DND-41 (cell line): ENCODE measurements at regions not wholly inside any gene's neighbourhood (a gene's known extent, or its start where the extent isn't known, plus 50 kb on each side); places are given as distances from the start of the nearest gene placed in this dataset.

Experiments used
- ATAC-seq: fragments of 200-7000 bp; cut with Tn5 transposase; 3 replicates; pipeline ENCODE4 v1.9.1; 2021; ENCODE audit warnings: low read depth; ENCODE audit not compliant: insufficient read depth
- DNase-seq: peaks from one replicate; pipeline ENCODE4 v3.0.0-alpha.2; 2020
- H2AFZ ChIP-seq: 2 replicates; pipeline ENCODE4 v1.6.0; 2012; ENCODE audit warnings: low read depth, low read length
- H3K27ac ChIP-seq: 2 replicates; pipeline ENCODE4 v1.5.1; 2012; ENCODE audit warnings: low read length, inconsistent platforms
- H3K27me3 ChIP-seq: fragments of 200-600 bp; sonication (generic); 2 replicates; pipeline ENCODE4 v1.6.0; 2012; ENCODE audit warnings: low read length, mild to moderate bottlenecking, inconsistent platforms; ENCODE audit not compliant: insufficient read depth, poor library complexity
- H3K36me3 ChIP-seq: 2 replicates; pipeline ENCODE4 v1.5.1; 2012; ENCODE audit warnings: low read length, inconsistent platforms; ENCODE audit not compliant: insufficient read depth
- H3K4me1 ChIP-seq: 2 replicates; pipeline ENCODE4 v1.5.1; 2012; ENCODE audit warnings: mild to moderate bottlenecking, low read length; ENCODE audit not compliant: insufficient read depth
- H3K4me2 ChIP-seq: 2 replicates; pipeline ENCODE4 v1.6.0; 2012; ENCODE audit warnings: mild to moderate bottlenecking, moderate library complexity, low read length, inconsistent platforms; ENCODE audit not compliant: insufficient read depth
- H3K4me3 ChIP-seq, 2 experiments: fragments of 200-600 bp in 1 of 2; shearing (Covaris generic) in 1 of 2; 2 replicates each; pipeline ENCODE4 v1.5.1; 2012 to 2016; ENCODE audit warnings: inconsistent platforms in 2 of 2, low read length in 2 of 2, mild to moderate bottlenecking in 2 of 2, low read depth in 1 of 2, moderate library complexity in 1 of 2
- H3K79me2 ChIP-seq: 2 replicates; pipeline ENCODE4 v1.6.0; 2012; ENCODE audit warnings: low read length, inconsistent platforms; ENCODE audit not compliant: insufficient read depth
- H3K9ac ChIP-seq: 2 replicates; pipeline ENCODE4 v1.6.0; 2012; ENCODE audit warnings: low read depth, mild to moderate bottlenecking, inconsistent platforms, low read length, moderate library complexity
- H3K9me3 ChIP-seq: 2 replicates; pipeline ENCODE4 v1.5.1; 2012; ENCODE audit warnings: low read length, moderate library complexity, mild to moderate bottlenecking, inconsistent platforms; ENCODE audit not compliant: insufficient read depth, severe bottlenecking
- H4K20me1 ChIP-seq: 2 replicates; pipeline ENCODE4 v1.6.0; 2012; ENCODE audit warnings: low read length; ENCODE audit not compliant: insufficient read depth
- EZH2 ChIP-seq: IDR thresholded peaks from 3 replicates; pipeline ENCODE4 v1.6.1; 2012; ENCODE audit warnings: borderline replicate concordance, low read depth, mild to moderate bottlenecking, moderate library complexity, low read length, inconsistent platforms; ENCODE audit not compliant: severe bottlenecking
- TF ChIP-seq, protein P1 (sequence below): IDR thresholded peaks from 2 replicates; pipeline ENCODE4 v1.5.1; 2012; ENCODE audit warnings: borderline replicate concordance, low read length, moderate library complexity, mild to moderate bottlenecking; ENCODE audit not compliant: poor library complexity, severe bottlenecking; ENCODE audit errors: extremely low read depth

DNA sequence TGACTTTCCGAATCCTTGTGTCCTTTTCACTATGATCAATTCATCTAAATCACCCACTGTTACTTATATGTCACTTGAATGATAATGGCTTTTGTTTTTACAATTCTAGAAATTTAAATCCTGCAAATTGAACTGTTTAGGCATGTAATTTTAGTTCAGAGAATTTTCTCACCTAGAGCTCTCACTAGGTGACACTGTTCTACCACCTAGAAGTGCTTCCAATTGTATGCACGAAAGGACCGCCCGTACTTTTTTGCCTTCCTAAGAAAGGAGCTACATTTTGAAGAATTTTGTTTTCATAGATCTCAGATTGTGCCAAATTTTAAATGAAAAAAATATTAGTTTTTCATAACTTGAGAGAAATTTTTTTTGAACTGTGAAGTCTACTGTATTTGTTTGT lies 481.6 kb upstream of the FSTL5 start:
- TF ChIP-seq EZH2: no peak
- TF ChIP-seq, protein P1, sequence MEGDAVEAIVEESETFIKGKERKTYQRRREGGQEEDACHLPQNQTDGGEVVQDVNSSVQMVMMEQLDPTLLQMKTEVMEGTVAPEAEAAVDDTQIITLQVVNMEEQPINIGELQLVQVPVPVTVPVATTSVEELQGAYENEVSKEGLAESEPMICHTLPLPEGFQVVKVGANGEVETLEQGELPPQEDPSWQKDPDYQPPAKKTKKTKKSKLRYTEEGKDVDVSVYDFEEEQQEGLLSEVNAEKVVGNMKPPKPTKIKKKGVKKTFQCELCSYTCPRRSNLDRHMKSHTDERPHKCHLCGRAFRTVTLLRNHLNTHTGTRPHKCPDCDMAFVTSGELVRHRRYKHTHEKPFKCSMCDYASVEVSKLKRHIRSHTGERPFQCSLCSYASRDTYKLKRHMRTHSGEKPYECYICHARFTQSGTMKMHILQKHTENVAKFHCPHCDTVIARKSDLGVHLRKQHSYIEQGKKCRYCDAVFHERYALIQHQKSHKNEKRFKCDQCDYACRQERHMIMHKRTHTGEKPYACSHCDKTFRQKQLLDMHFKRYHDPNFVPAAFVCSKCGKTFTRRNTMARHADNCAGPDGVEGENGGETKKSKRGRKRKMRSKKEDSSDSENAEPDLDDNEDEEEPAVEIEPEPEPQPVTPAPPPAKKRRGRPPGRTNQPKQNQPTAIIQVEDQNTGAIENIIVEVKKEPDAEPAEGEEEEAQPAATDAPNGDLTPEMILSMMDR: no peak
- ATAC-seq (no peak), DNase-seq (no peak)
- Histone ChIP-seq H3K9me3 (peaks cover under 1% of the 10 kb centered on the region), H3K4me3 (no peak overlapping the region), H3K9ac (no peak overlapping the region), H3K79me2 (no peaks in the 10 kb centered on the region), H3K4me1 (no peaks in the 10 kb centered on the region), H2AFZ (no peak overlapping the region), H3K4me2 (no peak overlapping the region), H3K36me3 (no peaks in the 10 kb centered on the region), H3K27ac (no peak overlapping the region), H3K27me3 (no peaks in the 10 kb centered on the region), H4K20me1 (no peaks in the 10 kb centered on the region)

DNA sequence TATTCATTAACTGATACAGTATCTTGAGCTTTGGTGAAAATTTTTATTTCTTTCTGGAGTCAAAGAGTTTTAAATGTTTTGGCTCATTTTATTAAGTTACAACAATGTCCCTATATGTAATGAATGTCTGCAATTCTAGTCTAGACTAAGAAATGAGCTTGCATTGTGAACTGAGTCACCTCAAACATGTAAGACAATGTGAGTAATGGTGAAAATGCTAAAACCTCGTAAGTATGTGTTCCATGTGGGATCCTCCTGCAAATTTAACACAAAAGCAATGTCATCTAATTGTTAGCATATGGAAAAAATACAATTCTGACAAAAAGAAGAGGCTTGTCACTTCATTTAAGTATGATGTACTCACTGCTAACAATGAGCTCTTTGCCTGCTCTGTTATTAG lies 480.5 kb upstream of the FSTL5 start:
- Histone ChIP-seq H3K79me2 (no peaks in the 10 kb centered on the region), H3K27ac (no peak overlapping the region), H3K9ac (no peak overlapping the region), H4K20me1 (no peaks in the 10 kb centered on the region), H3K4me3 (no peak overlapping the region), H2AFZ (no peak overlapping the region), H3K4me1 (no peaks in the 10 kb centered on the region), H3K9me3 (peaks cover 2% of the 10 kb centered on the region), H3K4me2 (no peak overlapping the region), H3K27me3 (no peaks in the 10 kb centered on the region), H3K36me3 (no peaks in the 10 kb centered on the region)
- TF ChIP-seq, protein P1: no peak
- no peak for TF ChIP-seq EZH2
- ATAC-seq (no peak), DNase-seq (no peak)

DNA sequence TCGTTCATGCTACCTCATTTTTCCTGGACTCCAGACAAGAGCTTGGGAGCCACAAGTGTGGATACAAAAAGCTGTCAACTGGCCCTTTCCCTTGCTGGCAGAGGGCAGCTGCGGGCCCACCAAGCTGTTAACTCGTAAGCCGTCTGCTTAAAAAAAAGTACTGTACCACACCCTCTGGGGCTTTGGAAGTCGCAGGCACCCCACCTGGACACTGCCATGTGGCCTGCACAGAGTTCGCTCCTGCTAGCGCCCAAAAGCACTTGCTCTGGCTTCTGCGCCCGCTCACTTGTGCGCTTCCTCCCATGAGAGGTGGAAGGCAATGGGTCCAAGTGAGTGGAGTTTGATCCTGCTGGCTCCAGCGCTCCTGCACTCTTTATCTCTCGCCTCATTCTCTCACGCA lies 476.4 kb upstream of the FSTL5 start:
- H2AFZ ChIP-seq: no peak overlapping the region
- no peaks in the 10 kb centered on the region for H3K36me3 ChIP-seq
- no peaks in the 10 kb centered on the region for H3K27me3 ChIP-seq
- no peaks in the 10 kb centered on the region for H3K79me2 ChIP-seq
- H4K20me1 ChIP-seq: no peaks in the 10 kb centered on the region
- no peaks in the 10 kb centered on the region for H3K4me1 ChIP-seq
- no peak for DNase-seq
- no peak overlapping the region for H3K4me2 ChIP-seq
- H3K9me3 ChIP-seq: peaks cover 2% of the 10 kb centered on the region
- no peak for ATAC-seq
- no peak overlapping the region for H3K9ac ChIP-seq
- TF ChIP-seq, protein P1: no peak
- H3K4me3 ChIP-seq: no peak overlapping the region
- H3K27ac ChIP-seq: no peak overlapping the region

DNA sequence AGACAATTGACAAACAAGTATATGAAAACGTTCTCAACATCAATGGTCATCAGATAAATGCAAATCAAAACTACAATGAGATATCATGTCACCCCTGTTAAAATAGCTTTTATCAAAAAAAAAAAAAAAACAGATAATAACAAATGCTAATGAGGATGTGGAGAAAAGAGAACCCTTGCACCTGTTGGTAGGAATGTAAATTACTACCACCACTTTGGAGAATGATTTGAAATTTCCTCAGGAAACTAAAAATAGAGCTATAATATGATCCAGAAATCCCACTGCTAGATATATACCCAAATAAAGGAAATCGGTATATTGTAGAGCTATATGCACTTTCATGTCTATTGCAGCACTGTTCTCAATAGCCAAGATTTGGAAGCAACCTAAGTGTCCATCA lies 470.6 kb upstream of the FSTL5 start:
- H3K79me2 ChIP-seq: no peaks in the 10 kb centered on the region
- DNase-seq: no peak
- H3K9me3 ChIP-seq: no peaks in the 10 kb centered on the region
- no peaks in the 10 kb centered on the region for H3K4me1 ChIP-seq
- H2AFZ ChIP-seq: no peak overlapping the region
- no peak overlapping the region for H3K4me3 ChIP-seq
- no peaks in the 10 kb centered on the region for H3K27me3 ChIP-seq
- H3K27ac ChIP-seq: no peak overlapping the region
- no peak overlapping the region for H3K4me2 ChIP-seq
- H3K9ac ChIP-seq: no peak overlapping the region
- H4K20me1 ChIP-seq: no peaks in the 10 kb centered on the region
- H3K36me3 ChIP-seq: no peaks in the 10 kb centered on the region
- no peak for TF ChIP-seq EZH2
- TF ChIP-seq, protein P1: no peak
- no peak for ATAC-seq
